NCI-H1092 (cell line): ENCODE measurements at regions not wholly inside any gene's neighbourhood (a gene's known extent, or its start where the extent isn't known, plus 50 kb on each side); places are given as distances from the start of the nearest gene placed in this dataset.
"Not testable (repeated sequence)": the region's sequence is repeated elsewhere in the genome, so short reads cannot be mapped to it uniquely, and the experiment has no call there.

Experiments
- DNase-seq: peaks from one replicate; lab custom pipeline; 2025; lab: John Stamatoyannopoulos, UW

GRCh38 chr4:146073517-146073916 is 102.0 kb upstream of the LSM6 start:
- no peak for DNase-seq

- DNase-seq: no peak
Observed at GRCh38 chr4:146072376-146072775, 103.1 kb upstream of the LSM6 start.

DNA sequence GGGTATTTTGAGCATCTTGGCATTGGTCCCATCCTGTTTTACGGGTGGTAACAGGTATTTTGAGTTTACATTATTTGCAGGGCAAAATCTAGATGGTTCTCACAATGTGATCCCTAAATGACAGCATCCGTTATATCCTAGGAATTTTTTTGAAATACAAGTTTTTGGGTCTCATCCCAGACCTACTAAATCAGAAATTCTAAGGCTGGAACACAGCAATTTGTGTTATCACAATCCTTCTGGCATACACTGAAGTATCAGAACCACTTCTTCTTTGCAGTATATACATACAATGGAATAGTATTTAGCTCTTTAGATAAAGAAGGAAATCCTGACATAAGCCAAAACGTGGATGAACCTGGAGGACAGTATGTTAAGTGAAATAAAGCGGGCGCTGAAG is 104.1 kb upstream of the LSM6 start:
- no peak for DNase-seq

GRCh38 chr4:146063143-146063542 is 112.4 kb upstream of the LSM6 start:
- DNase-seq: no peak

DNA sequence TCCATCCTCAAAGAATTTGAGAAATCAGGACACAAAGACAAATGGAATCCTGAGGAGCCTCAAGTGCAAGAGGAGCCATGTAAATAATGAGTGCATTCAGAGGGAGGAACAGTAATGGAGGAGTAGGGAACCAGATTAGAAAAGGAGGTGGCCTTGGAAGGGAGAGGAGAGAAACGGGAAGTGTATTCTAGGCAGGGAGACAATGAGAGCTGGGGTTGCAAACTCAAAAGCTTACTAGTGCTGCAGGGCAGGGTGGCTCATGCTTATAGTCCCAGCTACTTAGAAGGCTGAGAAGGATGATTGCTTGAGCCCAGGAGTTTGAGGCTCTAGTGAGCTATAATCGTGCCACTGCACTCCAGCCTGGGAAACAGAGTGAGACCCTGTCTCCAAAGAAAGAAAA is 113.2 kb upstream of the LSM6 start:
- no peak for DNase-seq

DNA sequence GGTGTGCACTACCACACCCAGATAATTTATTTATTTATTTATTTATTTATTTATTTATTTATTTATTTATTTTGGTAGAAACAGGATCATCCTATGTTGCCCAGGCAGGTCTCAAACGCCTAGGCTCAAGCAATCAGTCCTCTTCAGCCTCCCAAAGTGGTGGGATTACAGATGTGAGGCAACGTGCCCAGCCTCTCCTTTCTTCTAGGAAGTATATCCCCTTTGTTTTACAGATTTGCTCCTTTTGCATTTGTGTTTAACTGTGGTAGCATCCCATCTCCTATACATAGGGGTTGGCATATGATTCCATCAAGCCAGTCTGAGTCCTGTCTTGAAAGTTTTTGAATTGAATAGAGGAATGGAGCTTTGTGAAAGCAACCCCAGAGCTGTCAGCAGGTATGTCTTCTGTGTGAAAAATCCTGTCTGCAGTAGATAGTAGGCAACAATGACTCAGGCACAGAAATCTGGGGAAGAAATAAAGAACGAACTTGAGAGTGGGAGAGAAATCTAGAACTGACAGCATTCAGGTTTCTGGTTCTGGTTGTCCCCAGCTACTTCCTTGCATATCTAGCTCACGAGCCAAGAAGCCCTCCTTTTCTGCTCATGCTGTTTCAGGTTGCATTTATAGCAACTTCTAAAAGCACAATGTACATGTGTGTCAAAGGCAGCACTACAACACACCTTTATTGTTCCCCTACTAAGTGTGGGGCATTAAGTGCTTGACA is 113.7 kb upstream of the LSM6 start:
- no peak for DNase-seq

- no peak for DNase-seq
Observed at GRCh38 chr4:146059865-146060264, 115.7 kb upstream of the LSM6 start.

- DNase-seq: no peak
Observed at GRCh38 chr4:146059151-146059550, 116.4 kb upstream of the LSM6 start.

- DNase-seq: no peak
Observed at GRCh38 chr4:146058531-146058930, 117.0 kb upstream of the LSM6 start.

GRCh38 chr4:146054676-146055075 is 116.1 kb upstream of the ZNF827 start:
- DNase-seq: no peak

- DNase-seq: no peak
Observed at GRCh38 chr4:146053891-146054290, 115.3 kb upstream of the ZNF827 start.

GRCh38 chr4:146051728-146052391 is 113.2 kb upstream of the ZNF827 start:
- no peak for DNase-seq

DNA sequence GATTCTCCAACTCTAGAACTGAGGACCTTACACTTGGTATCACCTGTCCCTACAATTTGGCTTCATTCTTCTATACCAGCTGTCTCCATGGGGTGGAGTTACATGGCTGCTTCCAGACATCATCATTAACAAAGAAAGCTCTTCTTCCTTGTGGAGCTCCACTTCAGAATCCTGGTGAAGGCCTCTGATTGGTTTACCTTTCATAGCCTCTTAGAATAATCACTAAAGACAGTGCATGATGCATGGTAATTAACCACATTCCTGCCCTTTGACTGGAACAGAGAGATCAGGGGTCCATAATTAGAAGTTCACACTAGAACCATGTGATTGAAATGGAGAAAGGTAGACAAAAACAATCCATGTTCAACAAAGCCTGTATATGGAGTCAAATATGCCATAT is 112.6 kb upstream of the ZNF827 start:
- no peak for DNase-seq

DNA sequence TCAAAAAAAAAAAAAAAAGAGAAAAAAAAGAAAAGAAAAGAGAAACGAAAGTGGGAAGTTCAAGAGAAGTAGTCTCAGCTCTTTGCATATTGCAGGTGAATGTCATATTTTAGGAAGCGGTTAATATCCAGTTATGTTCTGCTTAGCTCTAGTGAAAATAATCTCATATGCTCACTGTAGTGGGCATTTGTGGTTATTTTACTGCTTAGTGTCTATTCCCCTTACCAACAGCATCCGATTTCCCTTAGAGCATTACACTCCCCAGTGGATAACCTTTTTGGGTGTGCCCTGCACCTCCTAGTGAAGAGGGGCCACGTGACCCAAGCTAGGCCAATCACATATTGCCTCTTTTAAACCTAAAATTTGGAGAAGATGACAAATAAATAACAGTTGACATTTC is 111.2 kb upstream of the ZNF827 start:
- no peak for DNase-seq

DNA sequence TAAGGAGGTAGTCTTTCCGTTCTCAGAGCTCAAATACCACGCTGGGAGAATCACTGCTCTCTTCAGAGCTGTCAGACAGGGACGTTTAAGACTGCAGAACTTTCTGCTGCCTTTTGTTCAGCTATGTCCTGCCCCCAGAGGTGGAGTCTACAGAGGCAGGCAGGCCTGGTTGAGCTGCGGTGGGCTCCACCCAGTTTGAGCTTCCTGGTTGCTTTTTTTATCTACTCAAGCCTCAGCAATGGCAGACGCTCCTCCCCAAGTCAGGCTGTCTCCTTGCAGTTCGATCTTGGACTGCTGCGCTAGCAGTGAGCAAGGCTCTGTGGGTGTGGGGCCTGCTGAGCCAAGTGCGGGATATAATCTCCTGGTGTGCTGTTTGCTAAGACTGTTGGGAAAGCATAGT is 109.1 kb upstream of the ZNF827 start:
- DNase-seq: not testable (repeated sequence)

DNA sequence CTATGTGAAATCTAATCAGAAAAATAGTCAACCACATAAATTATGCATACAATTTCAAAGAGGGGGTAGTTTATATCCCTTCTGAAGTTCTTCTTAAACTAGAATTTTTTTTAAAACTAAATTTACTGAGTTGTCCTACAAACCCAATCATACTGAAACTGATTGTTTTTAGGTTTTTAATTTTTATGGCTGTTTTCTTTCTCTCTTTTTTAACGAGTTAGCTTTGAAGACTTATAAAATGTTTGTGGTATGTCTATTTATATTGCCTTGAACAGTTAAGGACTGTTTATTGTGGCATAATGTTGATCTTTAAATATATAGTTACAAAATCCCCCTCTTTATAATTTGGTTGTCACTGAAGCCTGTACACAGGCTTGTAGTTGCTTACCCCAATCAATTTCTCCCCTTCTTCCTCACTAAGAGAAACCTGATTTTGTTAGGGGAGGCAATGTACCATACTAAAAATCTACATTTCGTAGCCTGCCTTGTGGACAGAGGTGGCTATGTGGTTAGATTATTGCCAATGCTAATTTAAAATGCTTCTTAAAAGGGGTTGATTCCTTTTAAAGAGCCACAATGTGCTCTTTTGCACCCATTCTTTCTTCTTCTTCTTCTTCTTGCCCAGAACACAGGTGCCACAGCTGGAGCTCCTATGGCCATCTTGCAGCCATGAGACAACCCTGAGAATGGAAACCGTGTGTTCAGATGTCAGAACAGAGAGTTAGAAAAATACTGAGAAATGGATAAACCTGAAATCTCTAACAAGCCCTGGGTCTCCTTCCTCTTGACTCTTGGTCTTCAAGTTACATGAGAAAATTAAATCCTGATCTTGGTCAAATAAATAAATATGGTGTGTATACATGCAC is 102.7 kb upstream of the ZNF827 start:
- no peak for DNase-seq

GRCh38 chr4:146040623-146041022 is 102.0 kb upstream of the ZNF827 start:
- no peak for DNase-seq

DNA sequence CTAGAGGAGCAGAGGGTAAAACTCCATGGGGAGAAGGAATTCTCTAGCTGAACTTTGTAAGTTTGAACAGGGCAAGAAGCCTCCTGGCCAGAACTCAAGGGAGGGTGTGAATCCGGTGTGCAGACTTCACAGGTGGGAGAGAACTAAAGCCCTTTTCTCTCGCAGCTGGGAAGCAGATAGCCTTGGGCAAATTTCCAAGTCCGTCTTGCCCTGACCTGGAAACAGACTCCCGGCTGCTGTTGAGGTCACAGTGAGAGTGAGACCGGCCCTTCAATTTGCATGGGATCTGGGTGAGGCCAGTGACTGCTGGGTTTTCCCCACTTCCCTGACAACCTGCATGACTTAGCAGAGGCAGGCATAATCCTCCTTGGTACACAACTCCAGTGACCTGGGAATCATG is 94.5 kb upstream of the ZNF827 start:
- no peak for DNase-seq

DNA sequence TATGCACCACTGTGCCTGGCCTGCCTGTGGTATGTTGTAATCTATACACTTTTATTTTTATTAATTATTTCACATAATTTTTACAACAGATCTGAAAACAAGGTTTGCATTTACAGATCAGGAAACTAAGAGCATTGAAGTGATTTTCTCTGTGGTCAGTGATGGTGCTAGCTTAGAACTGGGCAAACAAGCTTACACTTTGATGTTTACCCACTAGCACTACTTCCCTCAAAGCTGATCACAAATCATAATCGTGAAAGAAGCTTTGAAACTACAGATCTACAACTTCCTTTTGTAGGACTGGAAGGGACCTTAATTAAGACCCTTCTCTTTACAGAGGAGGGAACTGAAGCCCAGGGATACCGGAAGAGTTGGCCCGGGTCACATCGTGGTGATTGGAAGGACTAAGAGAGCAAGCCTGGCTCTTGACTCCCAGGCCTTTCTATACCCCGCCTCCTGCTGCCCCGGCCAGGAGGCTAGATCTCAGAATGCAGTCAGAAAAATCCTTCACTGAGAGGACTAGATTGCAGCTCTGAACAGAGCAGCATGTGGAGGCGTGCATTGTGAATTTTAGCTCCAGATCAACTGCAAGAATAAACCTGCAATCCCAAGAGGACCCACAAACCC is 93.7 kb upstream of the ZNF827 start:
- DNase-seq: no peak

- DNase-seq: no peak
Observed at GRCh38 chr4:146029939-146030710, 91.5 kb upstream of the ZNF827 start.

- DNase-seq: no peak
Observed at GRCh38 chr4:146029147-146029546, 90.5 kb upstream of the ZNF827 start.

DNA sequence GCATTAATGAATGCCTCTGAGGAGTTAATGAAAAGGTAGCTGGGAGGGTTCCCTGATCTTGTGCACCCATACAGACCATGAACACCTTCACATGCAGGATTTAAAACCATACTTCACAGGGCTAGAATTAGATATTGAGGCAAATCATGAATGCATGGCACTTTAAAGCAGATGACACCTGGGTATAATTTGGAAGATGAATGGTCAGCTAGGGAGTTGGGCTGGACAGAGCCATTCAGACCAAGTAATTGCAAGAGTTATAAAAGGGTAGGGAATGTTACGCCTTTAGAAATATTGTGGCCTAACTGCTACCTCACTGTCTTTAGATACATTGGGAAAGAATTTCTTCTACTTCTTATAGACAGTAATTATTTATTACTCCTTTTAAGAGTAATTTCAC is 89.1 kb upstream of the ZNF827 start:
- DNase-seq: no peak
